ENCODE measurements at regions not wholly inside any gene's neighbourhood (a gene's known extent, or its start where the extent isn't known, plus 50 kb on each side); places are given as distances from the start of the nearest gene placed in this dataset.

GRCh38 chr5:98471458-98471857 lies 302.0 kb upstream of the RGMB start:
- TF ChIP-seq CTCF (IDR thresholded peaks at IDR 0.05): no peak
- TF ChIP-seq POLR2A (IDR thresholded peaks at IDR 0.05): no peak
